Non-pigmented ciliary epithelial cell (primary cell): ENCODE measurements at regions not wholly inside any gene's neighbourhood (a gene's known extent, or its start where the extent isn't known, plus 50 kb on each side); places are given as distances from the start of the nearest gene placed in this dataset.
"Not testable (repeated sequence)": the region's sequence is repeated elsewhere in the genome, so short reads cannot be mapped to it uniquely, and the experiment has no call there.

Source experiments
- DNase-seq: peaks from one replicate; pipeline ENCODE4 v3.0.0-alpha.2; 2010; ENCODE audit warnings: low read depth

GRCh38 chr21:10325546-10325945, 195.8 kb upstream of the TPTE start:
- DNase-seq: peak; percentile 86

GRCh38 chr21:10326146-10326545, 195.2 kb upstream of the TPTE start:
- DNase-seq: not testable (repeated sequence)

GRCh38 chr21:10328646-10329045, 192.7 kb upstream of the TPTE start:
- DNase-seq: not testable (repeated sequence)

- DNase-seq: not testable (repeated sequence)
These were observed 190.7 kb upstream of the TPTE start for GRCh38 chr21:10330641-10331119.

- not testable (repeated sequence) for DNase-seq
These were observed 190.2 kb upstream of the TPTE start for GRCh38 chr21:10331134-10331533.

- DNase-seq: not testable (repeated sequence)
These were observed 188.4 kb upstream of the TPTE start for GRCh38 chr21:10332935-10333334.

- not testable (repeated sequence) for DNase-seq
These were observed 187.0 kb upstream of the TPTE start for GRCh38 chr21:10334391-10334790.

- not testable (repeated sequence) for DNase-seq
These were observed 179.0 kb upstream of the TPTE start for GRCh38 chr21:10342261-10342956.

- DNase-seq: not testable (repeated sequence)
These were observed 178.0 kb upstream of the TPTE start for GRCh38 chr21:10343146-10343935.

GRCh38 chr21:10344266-10344665, 177.1 kb upstream of the TPTE start:
- DNase-seq: not testable (repeated sequence)

- DNase-seq: not testable (repeated sequence)
These were observed 176.2 kb upstream of the TPTE start for GRCh38 chr21:10345178-10345612.

GRCh38 chr21:10346249-10346648, 175.1 kb upstream of the TPTE start:
- not testable (repeated sequence) for DNase-seq

- not testable (repeated sequence) for DNase-seq
These were observed 174.3 kb upstream of the TPTE start for GRCh38 chr21:10346933-10347615.

- not testable (repeated sequence) for DNase-seq
These were observed 173.7 kb upstream of the TPTE start for GRCh38 chr21:10347675-10348074.

GRCh38 chr21:10348150-10348549, 173.2 kb upstream of the TPTE start:
- not testable (repeated sequence) for DNase-seq

GRCh38 chr21:10354851-10355578, 166.4 kb upstream of the TPTE start:
- DNase-seq: not testable (repeated sequence)

- DNase-seq: not testable (repeated sequence)
These were observed 162.3 kb upstream of the TPTE start for GRCh38 chr21:10359120-10359519.

GRCh38 chr21:10359911-10360310, 161.5 kb upstream of the TPTE start:
- DNase-seq: not testable (repeated sequence)

- DNase-seq: not testable (repeated sequence)
These were observed 160.1 kb upstream of the TPTE start for GRCh38 chr21:10361214-10361736.

- DNase-seq: not testable (repeated sequence)
These were observed 158.6 kb upstream of the TPTE start for GRCh38 chr21:10362816-10363215.

- not testable (repeated sequence) for DNase-seq
These were observed 158.1 kb upstream of the TPTE start for GRCh38 chr21:10363321-10363720.
